H4 (cell line): ENCODE measurements at regions not wholly inside any gene's neighbourhood (a gene's known extent, or its start where the extent isn't known, plus 50 kb on each side); places are given as distances from the start of the nearest gene placed in this dataset.

Experiments
- DNase-seq: peaks from one replicate; pipeline ENCODE4 v3.0.0-alpha.2; 2015; ENCODE audit warnings: low spot score

- no peak for DNase-seq
These were observed 52.5 kb upstream of the GLI3 start for GRCh38 chr7:42289473-42289872.
